HG02973 (cell line): ENCODE measurements at regions not wholly inside any gene's neighbourhood (a gene's known extent, or its start where the extent isn't known, plus 50 kb on each side); places are given as distances from the start of the nearest gene placed in this dataset.

Experiments used
- ATAC-seq: cut with Tn5 transposase; IDR thresholded peaks from one replicate; pipeline ENCODE4 v1.9.1; 2021; ENCODE audit warnings: moderate library complexity; ENCODE audit not compliant: unreplicated experiment

DNA sequence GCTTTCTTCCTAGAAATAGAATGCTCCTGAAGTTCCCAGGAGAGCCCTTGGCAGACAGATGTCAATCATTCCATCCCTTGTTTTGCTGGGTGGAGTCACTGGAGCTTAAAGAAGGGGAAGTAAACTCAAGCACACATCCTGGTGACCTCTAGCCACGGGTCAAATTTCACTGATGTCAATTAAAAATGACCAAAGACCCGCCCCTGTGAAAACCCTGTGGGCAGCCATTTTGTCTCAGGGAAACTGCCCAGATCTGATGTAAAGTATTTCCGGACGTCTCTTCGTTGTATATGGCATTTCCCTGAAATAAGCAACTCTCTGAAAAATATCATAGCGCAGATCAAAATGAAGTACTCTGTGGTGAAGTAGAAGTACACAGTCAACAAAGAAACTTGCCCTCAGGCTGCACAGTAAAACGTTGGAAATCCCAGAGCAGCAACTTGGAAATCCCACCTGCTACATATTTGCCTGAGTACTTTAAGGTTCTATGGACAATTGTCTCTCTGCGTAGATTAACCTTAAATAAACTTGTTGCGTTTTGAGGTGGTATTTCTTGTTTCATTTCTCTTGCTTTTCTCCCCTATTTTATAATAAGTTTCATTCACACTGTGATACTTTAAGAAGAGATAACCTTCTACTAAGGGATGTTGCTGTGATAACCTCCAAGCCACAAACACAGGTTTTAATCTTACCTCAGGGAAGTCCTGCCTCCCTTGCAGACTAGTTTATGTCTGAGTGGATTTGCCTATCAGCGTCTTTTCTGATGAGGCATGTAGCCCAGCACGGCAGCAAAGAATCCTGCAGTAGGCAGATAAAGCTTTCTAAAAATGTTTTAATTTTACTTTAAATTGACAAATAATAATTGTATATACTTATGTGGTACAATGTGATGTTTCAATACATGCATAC, 60.9 kb upstream of the PIP5K1B start:
- ATAC-seq, result peak; percentile 53

DNA sequence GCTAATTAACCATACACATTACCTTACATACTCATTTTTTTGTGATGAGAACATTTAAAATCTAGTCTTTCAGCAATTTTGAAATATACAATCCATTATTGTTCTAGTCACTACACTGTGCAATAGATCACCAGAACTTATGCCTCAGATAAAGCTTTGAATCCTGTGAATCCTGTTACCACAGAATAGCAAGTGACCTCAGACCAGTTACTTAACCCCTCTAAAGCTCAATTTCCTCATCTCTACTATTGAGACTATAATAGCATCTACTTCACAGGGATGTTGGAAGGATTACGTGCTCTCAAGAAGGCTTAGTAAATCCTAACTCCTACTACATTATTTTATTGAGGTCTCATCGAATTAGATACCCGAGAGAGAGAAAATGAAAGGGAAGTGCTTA, 60.2 kb upstream of the PIP5K1B start:
- no peak for ATAC-seq

DNA sequence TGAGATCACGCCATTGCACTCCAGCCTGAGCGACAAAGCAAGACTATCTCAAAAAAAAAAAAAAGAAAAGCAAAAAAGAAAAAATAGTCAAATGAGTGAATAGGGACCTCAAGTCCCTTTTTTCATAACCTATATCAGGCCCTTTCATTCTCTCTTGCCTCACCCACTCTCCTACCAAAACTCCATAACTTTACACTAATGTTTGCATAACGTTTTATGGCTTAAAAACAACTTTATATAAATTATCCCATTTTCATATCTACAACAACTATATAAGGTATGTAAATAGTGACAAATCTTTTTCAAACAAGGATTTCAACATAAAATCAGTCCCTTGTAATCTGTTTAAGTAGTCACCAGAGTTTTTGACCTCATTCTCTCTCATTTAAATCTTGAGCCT, 56.9 kb upstream of the PIP5K1B start:
- ATAC-seq, result no peak

DNA sequence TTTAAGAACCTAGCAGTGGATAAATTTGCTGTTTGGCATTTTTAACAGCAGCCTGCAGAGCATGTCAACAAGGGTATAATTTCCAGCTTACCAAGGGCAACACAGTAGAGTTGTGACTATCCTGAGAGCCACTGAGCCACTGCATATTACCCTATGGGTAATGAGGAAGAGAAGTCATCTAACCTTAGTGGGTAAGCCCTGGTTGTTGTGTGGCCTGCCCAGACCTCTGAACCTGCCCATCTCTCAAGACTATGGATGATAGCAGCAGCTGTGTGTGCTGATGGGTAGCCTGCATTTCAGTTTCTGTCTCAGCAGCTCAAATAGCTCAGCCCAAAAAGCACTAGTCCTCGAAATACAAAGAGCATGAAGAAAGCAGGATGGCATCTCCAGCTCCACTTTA, 56.1 kb upstream of the PIP5K1B start:
- ATAC-seq, result no peak

DNA sequence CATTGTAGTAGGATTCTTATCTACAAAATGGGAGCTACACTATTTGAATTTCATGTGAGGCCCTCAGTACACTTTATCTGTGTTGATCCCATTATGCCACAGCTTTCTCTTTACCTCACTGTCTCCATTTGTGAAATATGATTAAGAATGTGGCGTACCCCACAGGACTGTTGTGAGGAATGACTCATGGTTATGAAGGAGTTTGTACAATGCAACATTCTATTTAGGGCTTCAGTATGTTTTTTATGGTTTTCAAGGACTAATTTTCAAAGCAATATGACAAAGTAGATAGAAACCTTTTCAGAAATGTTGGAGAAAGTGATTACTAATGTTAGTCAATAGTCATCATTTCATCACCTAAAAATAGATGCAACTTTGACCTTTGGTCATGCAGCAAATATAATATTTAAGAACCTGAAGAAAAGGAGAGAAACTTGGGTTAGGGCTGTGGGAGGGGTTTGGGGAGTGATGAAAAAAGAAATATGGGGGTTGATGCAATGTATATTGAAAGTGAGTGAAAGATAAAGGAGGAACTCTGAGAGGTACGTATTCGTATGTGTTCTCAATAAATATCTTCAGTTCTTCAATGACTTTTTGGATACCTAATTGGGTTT, 53.7 kb upstream of the PIP5K1B start:
- no peak for ATAC-seq

DNA sequence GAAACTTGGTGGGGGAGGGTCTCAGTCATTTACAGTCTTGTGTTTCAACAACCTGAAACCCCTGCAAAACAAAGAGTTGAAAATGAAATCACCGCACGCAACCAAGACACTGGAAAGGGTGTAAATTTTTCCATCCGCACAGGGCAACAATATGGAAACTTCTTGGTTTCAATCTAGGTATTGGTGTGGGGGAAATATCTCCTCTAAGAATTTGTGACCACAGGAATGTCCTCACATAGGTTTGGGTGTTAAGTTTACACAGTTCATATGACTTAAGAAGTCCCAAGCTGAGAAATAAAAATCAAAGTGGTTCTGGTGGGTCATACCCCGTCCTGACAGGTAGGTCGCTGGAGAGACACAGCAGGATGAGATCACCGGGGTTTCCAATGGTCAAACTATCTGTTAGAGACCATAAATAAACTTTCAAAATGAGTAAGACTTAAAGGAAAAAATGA, 51.9 kb upstream of the PIP5K1B start:
- ATAC-seq, result peak; percentile 92

DNA sequence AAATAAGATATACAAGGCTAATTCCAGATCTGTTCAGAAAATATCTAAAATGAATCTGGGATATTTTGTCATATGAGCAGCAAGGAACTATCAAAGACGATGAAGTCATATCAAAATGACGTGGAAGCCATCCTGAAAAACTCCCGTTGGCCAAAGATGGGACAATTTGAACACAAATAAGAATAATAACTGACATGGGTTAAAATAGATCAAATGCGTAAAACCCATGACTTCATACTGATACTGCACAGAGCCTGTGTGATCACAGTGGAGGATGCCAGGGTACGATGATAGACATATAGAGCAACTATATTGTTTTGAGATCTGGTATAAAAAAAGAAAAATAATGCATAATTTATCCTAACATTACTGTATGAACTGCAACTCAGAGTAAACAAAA, 51.0 kb upstream of the PIP5K1B start:
- ATAC-seq, result no peak
